PC-9 (cell line): ENCODE measurements at regions not wholly inside any gene's neighbourhood (a gene's known extent, or its start where the extent isn't known, plus 50 kb on each side); places are given as distances from the start of the nearest gene placed in this dataset.

Experiments
- BruUV-seq: library from RNA; stranded (reverse); fragments of 400-500 nt; replicated peaks from 2 replicates; lab custom pipeline; 2021; lab: Mats Ljungman, UMichigan
- CTCF ChIA-PET: fragments of 300-600 bp; sonication (Branson Sonifier 250); formaldehyde crosslinking; loops from one replicate; lab custom pipeline; 2022; ENCODE audit warnings: antibody characterized with exemption; lab: Charles Lee
- POLR2A ChIA-PET: fragments of 300-600 bp; sonication (Branson Sonifier 250); formaldehyde crosslinking; loops from one replicate; lab custom pipeline; 2022; ENCODE audit warnings: antibody characterized with exemption; ENCODE audit not compliant: unreplicated experiment; lab: Charles Lee
- DNase-seq, 2 experiments: peaks; one replicate each; pipeline versions ENCODE4 v3.0.0 to v3.0.0-alpha.2; 2015 to 2022; ENCODE audit warnings: mixed read lengths in 1 of 2
- H2AFZ ChIP-seq: fragments of 200-600 bp; sonication (generic); 2 replicates; pipeline ENCODE4 v1.8.1; 2017; ENCODE audit warnings: antibody characterized with exemption
- H3F3A ChIP-seq: fragments of 200-600 bp; sonication (generic); 2 replicates; pipeline ENCODE4 v1.8.1; 2017; ENCODE audit warnings: antibody characterized with exemption, mild to moderate bottlenecking, low read depth; ENCODE audit not compliant: insufficient read depth
- H3K27ac ChIP-seq: fragments of 200-600 bp; sonication (generic); 2 replicates; pipeline ENCODE4 v1.6.1; 2016; ENCODE audit warnings: mixed run types
- H3K27me3 ChIP-seq: fragments of 200-600 bp; sonication (generic); 2 replicates; pipeline ENCODE4 v1.6.1; 2016; ENCODE audit warnings: low read depth, mixed run types; ENCODE audit not compliant: insufficient read depth
- H3K36me3 ChIP-seq: fragments of 200-600 bp; sonication (generic); 2 replicates; pipeline ENCODE4 v1.6.1; 2016; ENCODE audit warnings: low read depth, mixed run types
- H3K4me1 ChIP-seq: fragments of 200-600 bp; sonication (generic); replicated peaks from 2 replicates; pipeline ENCODE4 v1.6.1; 2016; ENCODE audit warnings: mixed run types; ENCODE audit not compliant: insufficient read depth
- H3K4me2 ChIP-seq: fragments of 200-600 bp; sonication (generic); 2 replicates; pipeline ENCODE4 v1.6.1; 2017; ENCODE audit warnings: mixed run types
- H3K4me3 ChIP-seq: fragments of 200-600 bp; sonication (generic); 2 replicates; pipeline ENCODE4 v1.6.1; 2016; ENCODE audit warnings: mixed run types
- H3K79me2 ChIP-seq: fragments of 200-600 bp; sonication (generic); 2 replicates; pipeline ENCODE4 v1.6.1; 2017; ENCODE audit warnings: low read depth, mixed run types
- H3K9me2 ChIP-seq: fragments of 200-600 bp; sonication (generic); 2 replicates; pipeline ENCODE4 v1.8.1; 2017; ENCODE audit warnings: mild to moderate bottlenecking; ENCODE audit not compliant: insufficient read depth
- H3K9me3 ChIP-seq: fragments of 200-600 bp; sonication (generic); 2 replicates; pipeline ENCODE4 v1.8.1; 2016; ENCODE audit warnings: low read depth; ENCODE audit not compliant: insufficient read depth
- H4K20me1 ChIP-seq: fragments of 200-600 bp; sonication (generic); 2 replicates; pipeline ENCODE4 v1.8.1; 2017; ENCODE audit not compliant: insufficient read depth
- EZH2 ChIP-seq: fragments of 200-600 bp; sonication (generic); IDR thresholded peaks from 2 replicates; pipeline ENCODE4 v1.8.0; 2017; ENCODE audit warnings: antibody characterized with exemption, low read depth
- intact Hi-C: fragments of 100-400 bp; cut with micrococcal nuclease; formaldehyde crosslinking; loops from one replicate; pipeline ENCODE4 v1.10.0; 2022; ENCODE audit not compliant: unreplicated experiment
- TF ChIP-seq, protein P1 (sequence below): fragments of 200-600 bp; sonication (generic); conservative IDR thresholded peaks from 2 replicates; pipeline ENCODE4 v1.6.1; 2017; ENCODE audit warnings: mixed run types, antibody characterized with exemption, mild to moderate bottlenecking, moderate library complexity

DNA sequence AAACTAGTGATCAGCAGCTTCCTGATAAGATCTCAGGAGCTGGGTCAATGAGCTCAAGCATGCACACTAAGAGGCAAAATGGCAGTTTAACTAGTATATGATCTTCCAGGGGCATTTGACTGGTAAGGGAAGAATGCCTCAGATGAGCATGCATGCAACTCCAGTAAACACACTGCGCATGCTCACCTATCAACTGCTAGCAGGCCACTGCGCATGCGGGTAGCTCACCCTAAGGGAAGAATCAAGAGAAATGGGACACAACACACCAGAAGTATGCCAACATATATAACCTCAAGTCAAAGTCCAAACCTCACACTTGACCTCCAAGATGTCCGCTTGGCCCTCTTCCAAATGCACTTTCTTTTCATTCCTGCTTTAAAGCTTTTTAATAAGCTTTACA is 1004.0 kb downstream of the ADGRL3 start:
- DNase-seq: no peak
- H3K9me3 ChIP-seq: no peaks in the 10 kb centered on the region
- no peak for TF ChIP-seq EZH2
- TF ChIP-seq, protein P1, sequence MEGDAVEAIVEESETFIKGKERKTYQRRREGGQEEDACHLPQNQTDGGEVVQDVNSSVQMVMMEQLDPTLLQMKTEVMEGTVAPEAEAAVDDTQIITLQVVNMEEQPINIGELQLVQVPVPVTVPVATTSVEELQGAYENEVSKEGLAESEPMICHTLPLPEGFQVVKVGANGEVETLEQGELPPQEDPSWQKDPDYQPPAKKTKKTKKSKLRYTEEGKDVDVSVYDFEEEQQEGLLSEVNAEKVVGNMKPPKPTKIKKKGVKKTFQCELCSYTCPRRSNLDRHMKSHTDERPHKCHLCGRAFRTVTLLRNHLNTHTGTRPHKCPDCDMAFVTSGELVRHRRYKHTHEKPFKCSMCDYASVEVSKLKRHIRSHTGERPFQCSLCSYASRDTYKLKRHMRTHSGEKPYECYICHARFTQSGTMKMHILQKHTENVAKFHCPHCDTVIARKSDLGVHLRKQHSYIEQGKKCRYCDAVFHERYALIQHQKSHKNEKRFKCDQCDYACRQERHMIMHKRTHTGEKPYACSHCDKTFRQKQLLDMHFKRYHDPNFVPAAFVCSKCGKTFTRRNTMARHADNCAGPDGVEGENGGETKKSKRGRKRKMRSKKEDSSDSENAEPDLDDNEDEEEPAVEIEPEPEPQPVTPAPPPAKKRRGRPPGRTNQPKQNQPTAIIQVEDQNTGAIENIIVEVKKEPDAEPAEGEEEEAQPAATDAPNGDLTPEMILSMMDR: no peak
- H4K20me1 ChIP-seq: no peaks in the 10 kb centered on the region
- H3K27ac ChIP-seq: no peak overlapping the region
- H3K27me3 ChIP-seq: no peaks in the 10 kb centered on the region
- no peak overlapping the region for H3K4me3 ChIP-seq
- no peaks in the 10 kb centered on the region for H3K79me2 ChIP-seq
- no peak overlapping the region for H2AFZ ChIP-seq
- H3F3A ChIP-seq: no peaks in the 10 kb centered on the region
- ChIA-PET POLR2A (no interaction called here), CTCF (no interaction called here)
- H3K4me2 ChIP-seq: no peak overlapping the region
- H3K9me2 ChIP-seq: no peaks in the 10 kb centered on the region
- no peaks in the 10 kb centered on the region for H3K4me1 ChIP-seq
- no TSS peak for BruUV-seq
- H3K36me3 ChIP-seq: no peaks in the 10 kb centered on the region
- intact Hi-C loops: no loop called here

GRCh38 chr4:62199291-62199810 is 999.2 kb downstream of the ADGRL3 start:
- ChIA-PET POLR2A (no interaction called here), CTCF (interaction anchor here (0.6 kb wide), 1 partner anchor 964 kb away, joined by 22 read pairs; no protein-coding TSS in a partner anchor)
- Histone ChIP-seq H3K9me2 (no peaks in the 10 kb centered on the region), H2AFZ (no peak overlapping the region), H3K4me2 (no peak overlapping the region), H4K20me1 (no peaks in the 10 kb centered on the region), H3K27ac (no peak overlapping the region), H3F3A (no peaks in the 10 kb centered on the region), H3K79me2 (no peaks in the 10 kb centered on the region), H3K4me3 (no peak overlapping the region), H3K36me3 (no peaks in the 10 kb centered on the region), H3K4me1 (no peaks in the 10 kb centered on the region), H3K9me3 (no peaks in the 10 kb centered on the region), H3K27me3 (no peaks in the 10 kb centered on the region)
- intact Hi-C loops: no loop called here
- BruUV-seq: no TSS peak
- TF ChIP-seq, protein P1: no peak
- TF ChIP-seq EZH2: no peak
- DNase-seq: no peak

GRCh38 chr4:62196338-62196737 is 996.2 kb downstream of the ADGRL3 start:
- H3K9me3 ChIP-seq: no peaks in the 10 kb centered on the region
- TF ChIP-seq EZH2: no peak
- TF ChIP-seq, protein P1: no peak
- no peak overlapping the region for H3K4me3 ChIP-seq
- H3K36me3 ChIP-seq: no peaks in the 10 kb centered on the region
- no peaks in the 10 kb centered on the region for H3K27me3 ChIP-seq
- no peak for DNase-seq
- no peaks in the 10 kb centered on the region for H3K4me1 ChIP-seq
- H3K4me2 ChIP-seq: no peak overlapping the region
- H3K9me2 ChIP-seq: no peaks in the 10 kb centered on the region
- CTCF ChIA-PET: no interaction called here
- H3K79me2 ChIP-seq: no peaks in the 10 kb centered on the region
- no peaks in the 10 kb centered on the region for H3F3A ChIP-seq
- H4K20me1 ChIP-seq: no peaks in the 10 kb centered on the region
- intact Hi-C loops: no loop called here
- H2AFZ ChIP-seq: no peak overlapping the region
- BruUV-seq: no TSS peak
- no peak overlapping the region for H3K27ac ChIP-seq
- POLR2A ChIA-PET: no interaction called here
